ENCODE measurements at regions not wholly inside any gene's neighbourhood (a gene's known extent, or its start where the extent isn't known, plus 50 kb on each side); places are given as distances from the start of the nearest gene placed in this dataset.
A peak's percentile ranks its signal among the peaks of the same experiment; 100 is the strongest.
"Not testable (repeated sequence)": the region's sequence is repeated elsewhere in the genome, so short reads cannot be mapped to it uniquely, and the experiment has no call there.

DNA sequence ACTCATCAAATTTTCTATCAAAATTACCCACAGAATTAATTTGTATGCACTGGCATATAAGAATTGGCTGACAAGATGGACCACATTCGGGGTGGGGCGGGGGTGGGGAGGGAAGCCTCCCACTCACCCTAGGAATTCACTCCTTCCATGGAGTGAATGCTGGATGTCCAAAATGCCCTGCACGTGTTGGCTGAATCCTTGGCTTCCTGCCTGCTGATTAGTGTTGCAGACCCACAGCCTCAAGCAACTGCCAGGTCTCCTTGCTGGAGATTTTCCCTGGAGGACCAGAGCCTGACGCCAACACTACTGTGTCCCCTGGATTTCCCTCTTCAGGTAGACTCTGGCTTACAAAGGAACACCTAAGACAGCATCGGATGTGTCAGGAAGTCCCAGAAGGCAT lies 575.7 kb upstream of the CDH11 start:
- ChIA-PET CTCF (no interaction called here), POLR2A (ENCODE audit: unreplicated experiment) (no interaction called here)
- Histone ChIP-seq H2AFZ (ENCODE audit: low read length) (no peak overlapping the region), H3K27me3 (ENCODE audit: low read length) (no peaks in the 10 kb centered on the region), H3K9me3 (ENCODE audit: low read length) (no peaks in the 10 kb centered on the region), H3K79me2 (ENCODE audit: low read length) (no peaks in the 10 kb centered on the region), H3F3A (ENCODE audit: low read length, unreplicated experiment) (no peaks in the 10 kb centered on the region), H3K4me3 (ENCODE audit: low read length) (no peak overlapping the region), H3K9ac (ENCODE audit: low read length) (no peak overlapping the region), H3K4me1 (ENCODE audit: insufficient read depth, low read length) (no peaks in the 10 kb centered on the region), H4K20me1 (ENCODE audit: low read length) (no peaks in the 10 kb centered on the region), H3K27ac (ENCODE audit: low read length) (no peak overlapping the region), H3K36me3 (ENCODE audit: low read depth, low read length) (no peaks in the 10 kb centered on the region), H3K9me2 (replicated peaks; ENCODE audit: low read length) (no peaks in the 10 kb centered on the region), H3K4me2 (ENCODE audit: low read length) (no peak overlapping the region)
- TF ChIP-seq EZH2 (IDR thresholded peaks at IDR 0.05; ENCODE audit: low read length, unreplicated experiment) (no peak), CTCF (conservative IDR thresholded peaks at IDR 0.05; ENCODE audit: low read depth, low read length) (no peak)
- BruUV-seq (replicated peaks), result no TSS peak
- ATAC-seq (no peak), DNase-seq (no peak)
- intact Hi-C loops (cut with micrococcal nuclease), result no loop called here

DNA sequence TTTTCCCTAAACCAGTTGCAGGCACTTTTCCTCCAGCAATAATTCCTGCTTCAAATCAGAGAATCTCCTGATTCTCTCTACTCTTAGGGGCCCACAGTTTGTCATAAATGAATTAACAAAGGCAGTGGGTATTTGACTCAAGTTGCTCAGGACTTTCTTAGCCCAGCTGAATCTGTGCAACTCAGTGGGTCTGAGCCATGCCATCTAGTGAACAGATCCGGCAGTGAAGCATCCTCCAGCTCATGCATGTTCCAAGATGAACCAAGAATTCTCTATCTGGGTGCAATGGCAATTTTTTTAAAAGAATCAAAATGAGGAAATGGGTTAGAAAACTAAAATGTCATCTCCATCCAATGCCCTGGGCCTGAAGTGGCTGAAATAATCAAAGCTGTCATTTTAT lies 575.2 kb upstream of the CDH11 start:
- H3K9ac ChIP-seq (ENCODE audit: low read length), result no peak overlapping the region
- no peak for TF ChIP-seq EZH2 (IDR thresholded peaks at IDR 0.05; ENCODE audit: low read length, unreplicated experiment)
- 0 out of 2 replicates have a peak, but pooled peaks have one; percentile 33 for TF ChIP-seq CTCF (conservative IDR thresholded peaks at IDR 0.05; ENCODE audit: low read depth, low read length)
- no peaks in the 10 kb centered on the region for H3K36me3 ChIP-seq (ENCODE audit: low read depth, low read length)
- CTCF ChIA-PET, result no interaction called here
- no peak for ATAC-seq
- H3K9me3 ChIP-seq (ENCODE audit: low read length), result no peaks in the 10 kb centered on the region
- DNase-seq, result no peak
- no peaks in the 10 kb centered on the region for H4K20me1 ChIP-seq (ENCODE audit: low read length)
- POLR2A ChIA-PET (ENCODE audit: unreplicated experiment), result no interaction called here
- no peak overlapping the region for H3K27ac ChIP-seq (ENCODE audit: low read length)
- BruUV-seq (replicated peaks), result no TSS peak
- H3K4me3 ChIP-seq (ENCODE audit: low read length), result no peak overlapping the region
- no peak overlapping the region for H3K4me2 ChIP-seq (ENCODE audit: low read length)
- H3K4me1 ChIP-seq (ENCODE audit: insufficient read depth, low read length), result no peaks in the 10 kb centered on the region
- no peaks in the 10 kb centered on the region for H3K79me2 ChIP-seq (ENCODE audit: low read length)
- intact Hi-C loops (cut with micrococcal nuclease), result no loop called here
- no peaks in the 10 kb centered on the region for H3K27me3 ChIP-seq (ENCODE audit: low read length)
- no peaks in the 10 kb centered on the region for H3K9me2 ChIP-seq (replicated peaks; ENCODE audit: low read length)
- H3F3A ChIP-seq (ENCODE audit: low read length, unreplicated experiment), result no peaks in the 10 kb centered on the region
- no peak overlapping the region for H2AFZ ChIP-seq (ENCODE audit: low read length)

DNA sequence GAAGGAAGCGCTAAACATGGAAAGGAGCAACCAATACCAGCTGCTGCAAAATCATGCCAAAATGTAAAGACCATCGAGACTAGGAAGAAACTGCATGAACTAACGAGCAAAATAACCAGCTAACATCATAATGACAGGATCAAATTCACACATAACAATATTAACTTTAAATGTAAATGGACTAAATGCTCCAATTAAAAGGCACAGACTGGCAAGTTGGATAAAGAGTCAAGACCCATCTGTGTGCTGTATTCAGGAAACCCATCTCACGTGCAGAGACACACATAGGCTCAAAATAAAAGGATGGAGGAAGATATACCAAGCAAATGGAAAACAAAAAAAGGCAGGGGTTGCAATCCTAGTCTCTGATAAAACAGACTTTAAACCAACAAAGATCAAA lies 570.0 kb upstream of the CDH11 start:
- DNase-seq; H3K27ac ChIP-seq (ENCODE audit: low read length); H2AFZ ChIP-seq (ENCODE audit: low read length); H3K4me3 ChIP-seq (ENCODE audit: low read length); H3K4me2 ChIP-seq (ENCODE audit: low read length); H4K20me1 ChIP-seq (ENCODE audit: low read length); H3K36me3 ChIP-seq (ENCODE audit: low read depth, low read length); POLR2A ChIA-PET (ENCODE audit: unreplicated experiment); H3F3A ChIP-seq (ENCODE audit: low read length, unreplicated experiment); H3K79me2 ChIP-seq (ENCODE audit: low read length); H3K9ac ChIP-seq (ENCODE audit: low read length); H3K9me3 ChIP-seq (ENCODE audit: low read length); BruUV-seq (replicated peaks); H3K4me1 ChIP-seq (ENCODE audit: insufficient read depth, low read length); ATAC-seq; CTCF ChIA-PET; H3K9me2 ChIP-seq (replicated peaks; ENCODE audit: low read length); intact Hi-C loops (cut with micrococcal nuclease); H3K27me3 ChIP-seq (ENCODE audit: low read length): not testable (repeated sequence)
